HepG2 (cell line): ENCODE measurements at regions not wholly inside any gene's neighbourhood (a gene's known extent, or its start where the extent isn't known, plus 50 kb on each side); places are given as distances from the start of the nearest gene placed in this dataset.

Source experiments
- ATAC-seq: fragments of 200-7000 bp; cut with Tn5 transposase; 3 replicates; pipeline ENCODE4 v1.9.1; 2020; ENCODE audit warnings: mild to moderate bottlenecking, moderate library complexity
- BruUV-seq: library from RNA; stranded (reverse); fragments of 400-500 nt; replicated peaks from 2 replicates; lab custom pipeline; 2021; lab: Mats Ljungman, UMichigan
- CTCF ChIA-PET: fragments of 300-600 bp; formaldehyde crosslinking; extraction: SDS; loops from one replicate; lab custom pipeline; 2021; ENCODE audit warnings: low total read pairs, inconsistent platforms, low intra/inter-chr PET ratio; lab: Yijun Ruan, JAX
- POLR2A ChIA-PET: fragments of 350-600 bp; sonication (Branson Sonifier 250); formaldehyde crosslinking; loops from one replicate; lab custom pipeline; 2020; ENCODE audit warnings: antibody characterized with exemption, inconsistent platforms; lab: Yijun Ruan, JAX
- DNase-seq: peaks from one replicate; pipeline ENCODE4 v3.0.0-alpha.2; 2015; ENCODE audit warnings: low spot score
- FAIRE-seq: peaks from 3 replicates; lab custom pipeline; 2011; peaks lifted over from hg19 to GRCh38; lab: Jason Lieb, UNC
- H2AFZ ChIP-seq: one replicate; pipeline ENCODE4 v1.6.1; 2011; ENCODE audit warnings: low read length, inconsistent platforms
- H3K27ac ChIP-seq: fragments of 300-600 bp; 3 replicates; pipeline ENCODE4 v1.8.0; 2011; ENCODE audit warnings: mixed run types, mild to moderate bottlenecking, mixed read lengths, low read length, inconsistent platforms; ENCODE audit not compliant: insufficient read depth; ENCODE audit errors: extremely low read length
- H3K27me3 ChIP-seq, 2 experiments: fragments of 200-600 bp in 1 of 2; 2 replicates in 1 of 2; 3 replicates in 1 of 2; pipeline versions ENCODE4 v1.6.0 to v1.8.0; 2011; ENCODE audit warnings: low read length in 2 of 2, mild to moderate bottlenecking in 2 of 2, moderate library complexity in 2 of 2, inconsistent platforms in 1 of 2; ENCODE audit not compliant: insufficient read depth in 2 of 2, control insufficient read depth in 1 of 2
- H3K36me3 ChIP-seq, 2 experiments: fragments of 200-600 bp in 1 of 2; replicated peaks in 1 of 2; 2 replicates in 1 of 2; 3 replicates in 1 of 2; pipeline versions ENCODE4 v1.5.1 to v1.8.0; 2011; ENCODE audit warnings: low read length in 2 of 2, inconsistent platforms in 1 of 2; ENCODE audit not compliant: insufficient read depth in 2 of 2, control insufficient read depth in 1 of 2
- H3K4me1 ChIP-seq: 2 replicates; pipeline ENCODE4 v1.5.1; 2012; ENCODE audit warnings: low read length, inconsistent platforms; ENCODE audit not compliant: insufficient read depth
- H3K4me2 ChIP-seq: 2 replicates; pipeline ENCODE4 v1.6.0; 2011; ENCODE audit warnings: low read depth, low read length, inconsistent platforms
- H3K4me3 ChIP-seq, 3 experiments: fragments of 200-600 bp in 1 of 3; sonication (generic), shearing (Covaris generic) in 1 of 3; replicated peaks in 1 of 3; 2 replicates each; pipeline ENCODE4 v1.5.1; 2011 to 2016; ENCODE audit warnings: low read length in 3 of 3, inconsistent platforms in 2 of 3, low read depth in 2 of 3, mild to moderate bottlenecking in 2 of 3, control low read depth in 1 of 3, mixed read lengths in 1 of 3; ENCODE audit not compliant: insufficient read depth in 1 of 3
- H3K79me2 ChIP-seq: one replicate; pipeline ENCODE4 v1.6.1; 2011; ENCODE audit warnings: low read length, inconsistent platforms; ENCODE audit not compliant: insufficient read depth
- H3K9ac ChIP-seq: 2 replicates; pipeline ENCODE4 v1.6.0; 2011; ENCODE audit warnings: mild to moderate bottlenecking, low read depth, low read length, inconsistent platforms; ENCODE audit not compliant: insufficient read depth
- H3K9me3 ChIP-seq: 2 replicates; pipeline ENCODE4 v1.5.1; 2012; ENCODE audit warnings: mild to moderate bottlenecking, low read length
- H4K20me1 ChIP-seq: 2 replicates; pipeline ENCODE4 v1.6.0; 2011; ENCODE audit warnings: inconsistent platforms, mild to moderate bottlenecking, low read length, moderate library complexity; ENCODE audit not compliant: insufficient read depth
- CTCF ChIP-seq: sonication (generic); formaldehyde crosslinking; IDR thresholded peaks from 2 replicates; pipeline ENCODE4 v1.5.0; 2020; ENCODE audit warnings: mild to moderate bottlenecking, missing genetic modification reagents, moderate library complexity
- MED1 ChIP-seq: sonication (generic); formaldehyde crosslinking; IDR thresholded peaks from 2 replicates; pipeline ENCODE4 v1.4.0; 2020; ENCODE audit warnings: missing genetic modification reagents
- SIX4 ChIP-seq: sonication (generic); formaldehyde crosslinking; IDR thresholded peaks from 2 replicates; pipeline ENCODE4 v1.4.0; 2020; ENCODE audit warnings: missing genetic modification reagents
- SMC3 ChIP-seq: IDR thresholded peaks from 2 replicates; pipeline ENCODE4 v1.6.1; 2011; ENCODE audit warnings: low read length, improper control_type of control experiment
- STAG1 ChIP-seq: sonication (generic); formaldehyde crosslinking; IDR thresholded peaks from 2 replicates; pipeline ENCODE4 v1.4.0; 2020; ENCODE audit warnings: missing genetic modification reagents
- THAP11 ChIP-seq: IDR thresholded peaks from 2 replicates; pipeline ENCODE4 v1.6.1; 2016; ENCODE audit warnings: missing biosample characterization, missing genetic modification reagents
- WGBS: methylation state at CpG from one replicate; pipeline ENCODE4 v1.1.6; 2017; ENCODE audit warnings: low lambda C conversion rate; 5-methylcytosine and 5-hydroxymethylcytosine counted together
- in situ Hi-C: cut with HindIII; loops from 2 replicates; pipeline ENCODE4 v1.10.0; 2017; ENCODE audit warnings: low pct_unique_long_range_greater_than_20kb; ENCODE audit not compliant: extremely low pct_ligation_motif_present
- intact Hi-C: fragments of 100-400 bp; cut with micrococcal nuclease; formaldehyde crosslinking; loops from one replicate; pipeline ENCODE4 v1.10.0; 2022; ENCODE audit not compliant: unreplicated experiment
- TF ChIP-seq, protein P1 (sequence below): sonication (generic); formaldehyde crosslinking; IDR thresholded peaks from 2 replicates; pipeline ENCODE4 v1.4.0; 2020; ENCODE audit warnings: missing genetic modification reagents
- TF ChIP-seq, protein P2 (sequence below): IDR thresholded peaks from 2 replicates; pipeline ENCODE4 v1.6.1; 2016

GRCh38 chr13:81017513-81018152 is 676.7 kb upstream of the SPRY2 start:
- peak; percentile 28 for DNase-seq
- 38% methylated on average over 4 of the region's 4 CpGs for WGBS

More at GRCh38 chr13:81017513-81018152, 676.7 kb upstream of the SPRY2 start:
- H3K27ac ChIP-seq = no peak overlapping the region
- TF ChIP-seq SIX4 (CRISPR knock-in tag) (no peak), STAG1 (CRISPR knock-in tag) (peak; percentile 59), SMC3 (0 out of 2 replicates have a peak, but pooled peaks have one; percentile 10), MED1 (CRISPR knock-in tag) (no peak), CTCF (CRISPR knock-in tag) (peak; percentile 50), THAP11 (CRISPR knock-in tag) (no peak)
- TF ChIP-seq, protein P1, sequence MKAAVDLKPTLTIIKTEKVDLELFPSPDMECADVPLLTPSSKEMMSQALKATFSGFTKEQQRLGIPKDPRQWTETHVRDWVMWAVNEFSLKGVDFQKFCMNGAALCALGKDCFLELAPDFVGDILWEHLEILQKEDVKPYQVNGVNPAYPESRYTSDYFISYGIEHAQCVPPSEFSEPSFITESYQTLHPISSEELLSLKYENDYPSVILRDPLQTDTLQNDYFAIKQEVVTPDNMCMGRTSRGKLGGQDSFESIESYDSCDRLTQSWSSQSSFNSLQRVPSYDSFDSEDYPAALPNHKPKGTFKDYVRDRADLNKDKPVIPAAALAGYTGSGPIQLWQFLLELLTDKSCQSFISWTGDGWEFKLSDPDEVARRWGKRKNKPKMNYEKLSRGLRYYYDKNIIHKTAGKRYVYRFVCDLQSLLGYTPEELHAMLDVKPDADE (CRISPR knock-in tag) = no peak
- TF ChIP-seq, protein P2, sequence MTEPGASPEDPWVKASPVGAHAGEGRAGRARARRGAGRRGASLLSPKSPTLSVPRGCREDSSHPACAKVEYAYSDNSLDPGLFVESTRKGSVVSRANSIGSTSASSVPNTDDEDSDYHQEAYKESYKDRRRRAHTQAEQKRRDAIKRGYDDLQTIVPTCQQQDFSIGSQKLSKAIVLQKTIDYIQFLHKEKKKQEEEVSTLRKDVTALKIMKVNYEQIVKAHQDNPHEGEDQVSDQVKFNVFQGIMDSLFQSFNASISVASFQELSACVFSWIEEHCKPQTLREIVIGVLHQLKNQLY (CRISPR knock-in tag) = no peak
- no peaks in the 10 kb centered on the region for H3K27me3 ChIP-seq
- peaks cover 6% of the 10 kb centered on the region; the same call in 1 of the 2 replicates for H3K4me1 ChIP-seq
- ChIA-PET CTCF (interaction anchor here (1.2 kb wide), 1 partner anchor 38 kb away, joined by 7 read pairs; no protein-coding TSS in a partner anchor), POLR2A (no interaction called here)
- H4K20me1 ChIP-seq = no peaks in the 10 kb centered on the region
- H3K79me2 ChIP-seq = no peaks in the 10 kb centered on the region
- H3K9ac ChIP-seq = no peak overlapping the region
- intact Hi-C loops (loop anchor here (1.0 kb wide), 1 partner anchor 38 kb away; no protein-coding TSS in a partner anchor), in situ Hi-C loops (no loop called here)
- H3K9me3 ChIP-seq = peaks cover 5% of the 10 kb centered on the region; the same call in 1 of the 2 replicates
- peak; percentile 4 for FAIRE-seq
- no TSS peak for BruUV-seq
- H2AFZ ChIP-seq = no peak overlapping the region
- H3K4me2 ChIP-seq = no peak overlapping the region
- ATAC-seq = peak; percentile 75
- H3K4me3 ChIP-seq = no peak overlapping the region
- no peaks in the 10 kb centered on the region for H3K36me3 ChIP-seq
